ENCODE measurements at regions not wholly inside any gene's neighbourhood (a gene's known extent, or its start where the extent isn't known, plus 50 kb on each side); places are given as distances from the start of the nearest gene placed in this dataset.
"Not testable (repeated sequence)": the region's sequence is repeated elsewhere in the genome, so short reads cannot be mapped to it uniquely, and the experiment has no call there.

GRCh38 chr7:79615871-79616640, 162.6 kb upstream of the MAGI2 start:
- no peak for DNase-seq

- DNase-seq: no peak
Measured at GRCh38 chr7:79615466-79615865, 162.0 kb upstream of the MAGI2 start.

GRCh38 chr7:79612903-79613302, 159.4 kb upstream of the MAGI2 start:
- no peak for DNase-seq

GRCh38 chr7:79612022-79612421, 158.6 kb upstream of the MAGI2 start:
- no peak for DNase-seq

- DNase-seq: no peak
Measured at GRCh38 chr7:79610748-79611304, 157.4 kb upstream of the MAGI2 start.

- DNase-seq: no peak
Measured at GRCh38 chr7:79610313-79610712, 156.8 kb upstream of the MAGI2 start.

GRCh38 chr7:79608005-79608404, 154.5 kb upstream of the MAGI2 start:
- DNase-seq: no peak

- no peak for DNase-seq
Measured at GRCh38 chr7:79604841-79605240, 151.4 kb upstream of the MAGI2 start.

GRCh38 chr7:79598351-79598750, 144.9 kb upstream of the MAGI2 start:
- DNase-seq: no peak

GRCh38 chr7:79594671-79595070, 141.2 kb upstream of the MAGI2 start:
- DNase-seq: not testable (repeated sequence)

GRCh38 chr7:79593866-79594301, 140.4 kb upstream of the MAGI2 start:
- no peak for DNase-seq

- DNase-seq: no peak
Measured at GRCh38 chr7:79590916-79591623, 137.6 kb upstream of the MAGI2 start.

GRCh38 chr7:79590391-79590790, 136.9 kb upstream of the MAGI2 start:
- no peak for DNase-seq

- no peak for DNase-seq
Measured at GRCh38 chr7:79570903-79571302, 117.4 kb upstream of the MAGI2 start.

GRCh38 chr7:79563821-79564522, 110.5 kb upstream of the MAGI2 start:
- DNase-seq: no peak

- no peak for DNase-seq
Measured at GRCh38 chr7:79555571-79555970, 102.1 kb upstream of the MAGI2 start.

- DNase-seq: no peak
Measured at GRCh38 chr7:79553811-79554555, 100.5 kb upstream of the MAGI2 start.

GRCh38 chr7:79552463-79552862, 99.0 kb upstream of the MAGI2 start:
- DNase-seq: no peak

- no peak for DNase-seq
Measured at GRCh38 chr7:79548727-79549126, 95.3 kb upstream of the MAGI2 start.

GRCh38 chr7:79547132-79547531, 93.7 kb upstream of the MAGI2 start:
- no peak for DNase-seq

GRCh38 chr7:79540592-79540991, 87.1 kb upstream of the MAGI2 start:
- DNase-seq: no peak

- no peak for DNase-seq
Measured at GRCh38 chr7:79534128-79534527, 80.7 kb upstream of the MAGI2 start.

Measured in activated CD4-positive, CD25-positive, alpha-beta regulatory T cell treated with anti-CD3 and anti-CD28 coated beads, Interleukin-2, amount 50 U/mL, for 72 hours (primary cell).